Lower leg skin (tissue), 3 donors: ENCODE measurements at regions not wholly inside any gene's neighbourhood (a gene's known extent, or its start where the extent isn't known, plus 50 kb on each side); places are given as distances from the start of the nearest gene placed in this dataset.

Experiments used
- CTCF ChIP-seq, 3 donors: fragments of 450-650 bp; IDR thresholded peaks; one replicate each; pipeline ENCODE4 v1.5.1; 2016; ENCODE audit warnings: antibody characterized with exemption in 3 of 3, mild to moderate bottlenecking in 3 of 3, moderate library complexity in 2 of 3
- POLR2A ChIP-seq, 2 donors: fragments of 450-650 bp; IDR thresholded peaks; one replicate each; pipeline ENCODE4 v1.6.1; 2016 to 2017; ENCODE audit warnings: antibody characterized with exemption in 2 of 2, mild to moderate bottlenecking in 1 of 2, moderate library complexity in 1 of 2

GRCh38 chr22:26979294-26979693, 321.9 kb downstream of the MIAT start:
- TF ChIP-seq CTCF (IDR thresholded peaks at IDR 0.05), result no peak
- no peak for TF ChIP-seq POLR2A (IDR thresholded peaks at IDR 0.05)
